LNCaP clone FGC (cell line): ENCODE measurements at regions not wholly inside any gene's neighbourhood (a gene's known extent, or its start where the extent isn't known, plus 50 kb on each side); places are given as distances from the start of the nearest gene placed in this dataset.

ENCODE experiments used
- DNase-seq: peaks from one replicate; pipeline ENCODE4 v3.0.0-alpha.2; 2011; ENCODE audit warnings: low read depth
- H3K4me3 ChIP-seq: 2 replicates; pipeline ENCODE4 v1.5.1; 2011; ENCODE audit warnings: mild to moderate bottlenecking, low read depth, low read length, control low read depth
- TF ChIP-seq, protein P1 (sequence below): IDR thresholded peaks from 2 replicates; pipeline ENCODE4 v1.5.1; 2012; ENCODE audit warnings: mild to moderate bottlenecking; ENCODE audit not compliant: control insufficient read depth, insufficient read depth; ENCODE audit errors: extremely low read depth

DNA sequence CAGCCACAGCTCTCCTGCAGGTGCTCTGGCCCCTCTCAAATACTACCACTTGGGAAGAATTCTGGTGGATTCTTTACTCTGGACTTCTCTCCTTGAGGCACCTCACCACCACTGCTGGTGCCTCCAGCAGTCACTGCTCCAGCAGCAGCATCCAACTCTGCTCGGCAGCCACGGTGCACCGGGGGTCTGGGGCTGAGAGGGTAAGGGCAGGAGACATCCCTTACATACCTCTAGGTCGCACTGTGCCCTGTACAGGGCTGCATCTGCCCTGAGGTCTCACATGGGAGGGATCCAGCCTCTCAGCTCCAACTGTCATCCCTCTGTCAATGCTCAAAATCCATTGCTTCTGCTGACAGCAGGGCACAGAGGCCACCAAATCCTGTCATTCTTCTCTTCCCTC is 588.2 kb downstream of the CDK5RAP2 start:
- no peak for DNase-seq
- TF ChIP-seq, protein P1, sequence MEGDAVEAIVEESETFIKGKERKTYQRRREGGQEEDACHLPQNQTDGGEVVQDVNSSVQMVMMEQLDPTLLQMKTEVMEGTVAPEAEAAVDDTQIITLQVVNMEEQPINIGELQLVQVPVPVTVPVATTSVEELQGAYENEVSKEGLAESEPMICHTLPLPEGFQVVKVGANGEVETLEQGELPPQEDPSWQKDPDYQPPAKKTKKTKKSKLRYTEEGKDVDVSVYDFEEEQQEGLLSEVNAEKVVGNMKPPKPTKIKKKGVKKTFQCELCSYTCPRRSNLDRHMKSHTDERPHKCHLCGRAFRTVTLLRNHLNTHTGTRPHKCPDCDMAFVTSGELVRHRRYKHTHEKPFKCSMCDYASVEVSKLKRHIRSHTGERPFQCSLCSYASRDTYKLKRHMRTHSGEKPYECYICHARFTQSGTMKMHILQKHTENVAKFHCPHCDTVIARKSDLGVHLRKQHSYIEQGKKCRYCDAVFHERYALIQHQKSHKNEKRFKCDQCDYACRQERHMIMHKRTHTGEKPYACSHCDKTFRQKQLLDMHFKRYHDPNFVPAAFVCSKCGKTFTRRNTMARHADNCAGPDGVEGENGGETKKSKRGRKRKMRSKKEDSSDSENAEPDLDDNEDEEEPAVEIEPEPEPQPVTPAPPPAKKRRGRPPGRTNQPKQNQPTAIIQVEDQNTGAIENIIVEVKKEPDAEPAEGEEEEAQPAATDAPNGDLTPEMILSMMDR, result no peak
- H3K4me3 ChIP-seq, result no peak overlapping the region

DNA sequence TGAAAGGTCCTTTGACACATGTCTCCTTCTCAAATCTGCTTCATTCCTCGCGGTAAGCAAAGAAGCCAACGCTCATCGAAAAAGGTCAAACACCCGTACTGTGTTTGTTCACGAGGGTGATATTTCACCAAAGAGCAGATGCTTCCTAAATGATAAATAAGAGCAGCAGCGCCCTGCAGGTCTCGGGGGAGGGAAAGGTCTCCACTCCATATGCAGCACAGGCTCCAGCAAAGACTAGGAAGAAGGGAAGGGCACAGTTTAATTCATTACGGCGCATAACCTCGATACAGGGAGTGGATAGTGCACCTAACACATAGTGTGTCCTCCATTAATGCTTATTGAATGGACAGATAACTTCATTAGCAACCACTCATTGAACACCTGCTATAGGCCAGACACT is 593.3 kb downstream of the CDK5RAP2 start:
- TF ChIP-seq, protein P1, result no peak
- no peak for DNase-seq
- no peak overlapping the region for H3K4me3 ChIP-seq

DNA sequence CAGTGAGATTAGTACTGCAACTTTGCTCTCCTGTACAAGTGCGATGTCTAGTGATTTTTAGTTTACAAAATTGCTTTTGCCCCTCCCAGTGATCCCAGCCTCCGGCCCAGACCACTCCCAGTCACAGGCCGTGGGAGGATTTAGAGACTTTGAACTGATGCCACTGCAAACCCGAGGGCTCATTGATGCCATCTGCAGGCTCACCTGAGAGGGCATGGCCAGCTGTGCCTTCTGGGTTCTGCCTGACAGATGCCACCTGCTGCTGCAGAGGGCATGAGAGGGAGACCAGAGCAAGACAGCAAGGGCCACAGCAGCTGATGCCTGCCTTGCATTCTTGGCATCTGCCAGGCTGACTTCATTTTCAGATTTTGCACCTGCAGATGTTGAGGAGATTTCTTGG is 593.8 kb downstream of the CDK5RAP2 start:
- DNase-seq, result peak; percentile 27
- TF ChIP-seq, protein P1, result peak; percentile 76
- H3K4me3 ChIP-seq, result no peak overlapping the region

DNA sequence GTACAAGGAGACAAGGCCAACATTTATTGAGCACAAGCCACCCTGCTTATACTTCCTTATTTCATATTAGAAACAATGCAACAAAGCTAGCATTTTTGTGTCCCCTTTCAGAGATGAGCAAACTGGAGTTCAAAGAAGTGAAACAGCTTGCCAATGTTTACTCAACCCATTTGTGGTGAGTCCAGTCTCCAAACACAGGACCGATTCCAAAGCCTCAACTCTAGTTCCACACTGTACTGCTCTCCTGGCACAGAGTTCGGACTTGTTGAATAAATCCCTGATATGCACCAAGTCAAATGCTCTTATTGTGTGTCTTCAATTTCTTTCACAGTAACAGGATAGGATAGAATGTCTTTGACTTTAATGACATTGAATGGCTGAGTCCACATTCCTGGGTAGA is 604.8 kb upstream of the BRINP1 start:
- H3K4me3 ChIP-seq, result no peak overlapping the region
- TF ChIP-seq, protein P1, result no peak
- DNase-seq, result peak; percentile 56

DNA sequence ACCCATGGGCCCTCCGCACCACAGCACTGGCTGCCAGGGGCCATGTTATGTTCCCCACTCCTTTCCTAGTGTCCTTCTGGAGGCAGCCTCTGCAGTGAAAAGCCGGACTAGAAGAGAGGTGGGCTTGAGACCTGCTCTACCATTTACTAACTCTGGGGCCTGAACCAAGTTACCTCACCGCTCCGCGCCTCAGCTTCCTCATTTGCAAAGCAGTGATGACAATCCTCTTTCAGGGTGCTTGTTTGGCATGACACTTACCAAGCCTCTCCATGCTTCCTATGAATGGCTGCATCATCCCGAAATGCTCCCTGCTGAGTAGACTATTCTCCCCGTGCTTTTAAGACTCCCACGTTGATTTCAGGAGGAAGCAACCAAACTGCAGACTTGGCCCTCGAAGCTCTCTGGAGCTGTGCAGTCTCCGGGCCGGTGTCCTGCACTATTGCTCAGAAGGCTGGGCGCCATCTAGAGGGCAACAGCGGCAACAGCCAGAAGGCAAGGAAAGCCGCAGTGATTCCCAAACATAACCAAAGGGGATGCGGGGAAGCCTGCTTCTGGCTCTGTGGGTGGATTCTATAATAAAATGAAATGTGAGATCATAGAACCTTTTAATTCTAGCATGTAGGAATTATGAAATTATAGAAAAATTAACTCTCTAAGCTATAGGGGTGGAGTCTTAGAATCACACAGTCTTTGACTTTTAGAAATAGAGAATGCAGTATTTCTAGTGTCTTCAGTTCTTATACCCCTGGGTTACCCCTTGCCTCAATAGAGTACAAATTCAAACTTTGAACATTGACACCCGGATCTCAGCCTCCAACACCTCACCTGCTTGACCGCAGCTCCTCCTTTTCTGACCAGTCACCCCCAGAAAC is 599.8 kb upstream of the BRINP1 start:
- TF ChIP-seq, protein P1, result peak; percentile 92
- H3K4me3 ChIP-seq, result no peak overlapping the region
- peak; percentile 25 for DNase-seq

DNA sequence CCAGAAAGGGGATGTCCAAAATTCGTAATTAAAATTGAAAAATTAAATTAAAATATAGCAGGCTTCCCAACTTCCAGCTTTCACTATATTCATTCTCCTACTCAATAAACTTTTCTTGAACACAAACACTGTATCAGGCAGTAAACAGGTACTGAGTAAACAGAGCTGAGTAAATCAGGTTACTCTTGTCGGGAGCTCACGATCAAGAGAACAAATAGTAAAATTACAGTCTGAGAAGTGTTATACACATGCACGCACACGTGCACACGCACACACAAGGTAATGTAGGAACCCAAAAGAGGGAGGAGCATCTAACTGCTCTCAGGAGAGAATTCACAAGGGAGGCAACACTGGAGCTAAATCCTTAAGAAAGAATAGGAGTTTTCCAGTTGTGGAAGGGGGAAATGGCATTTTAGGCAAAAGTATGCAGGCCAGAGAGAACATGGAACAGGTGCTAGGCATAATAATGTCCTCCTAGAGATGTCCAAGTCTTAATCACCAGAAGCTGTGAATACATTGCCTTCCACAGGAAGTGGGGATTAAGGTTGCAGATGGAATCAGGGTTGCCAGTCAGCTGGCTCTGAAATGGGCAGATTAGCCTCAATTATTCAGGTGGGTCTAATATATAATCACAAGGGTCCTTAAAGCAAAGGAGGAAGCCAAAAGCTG is 598.8 kb upstream of the BRINP1 start:
- H3K4me3 ChIP-seq, result no peak overlapping the region
- DNase-seq, result peak; percentile 73
- TF ChIP-seq, protein P1, result no peak
